SK-N-SH treated with all-trans-retinoic acid at 6 μM for 48 hours (cell line): ENCODE measurements at regions not wholly inside any gene's neighbourhood (a gene's known extent, or its start where the extent isn't known, plus 50 kb on each side); places are given as distances from the start of the nearest gene placed in this dataset.

Source experiments
- GLIS3 ChIP-seq: fragments of 250-450 bp; sonication (Bioruptor Pico); IDR thresholded peaks from 2 replicates; pipeline ENCODE4 v1.5.0; 2020; ENCODE audit warnings: mild to moderate bottlenecking, moderate library complexity
- ZFP3 ChIP-seq: fragments of 250-450 bp; sonication (Bioruptor Pico); IDR thresholded peaks from 2 replicates; pipeline ENCODE4 v1.5.0; 2020; ENCODE audit warnings: mild to moderate bottlenecking, moderate library complexity
- TF ChIP-seq, protein P1 (sequence below): fragments of 250-450 bp; sonication (Bioruptor Pico); IDR thresholded peaks from 2 replicates; pipeline ENCODE4 v1.8.0; 2020; ENCODE audit warnings: mild to moderate bottlenecking, moderate library complexity, borderline replicate concordance
- TF ChIP-seq, protein P2 (sequence below): fragments of 250-450 bp; sonication (Bioruptor Pico); IDR thresholded peaks from 2 replicates; pipeline ENCODE4 v1.5.0; 2020; ENCODE audit warnings: mild to moderate bottlenecking, moderate library complexity

DNA sequence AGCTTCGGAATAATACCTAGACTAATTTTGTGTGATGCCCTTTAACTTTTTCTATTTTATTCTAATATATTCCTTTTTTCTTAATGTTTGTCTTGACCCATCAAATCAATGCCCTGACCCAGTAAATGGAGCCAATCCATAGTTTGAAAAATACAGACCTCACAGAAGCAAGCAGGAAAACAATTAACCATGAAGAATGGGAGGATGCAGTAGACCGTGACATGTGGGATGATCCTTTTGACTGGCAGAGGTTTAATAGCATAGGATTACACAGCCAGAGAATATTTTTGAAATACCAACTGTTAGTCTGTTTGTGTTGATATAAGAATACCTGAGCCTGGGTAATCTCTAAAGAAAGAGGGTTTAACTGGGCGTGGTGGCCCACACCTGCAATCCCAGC lies 142.6 kb upstream of the NEBL start:
- TF ChIP-seq, protein P1, sequence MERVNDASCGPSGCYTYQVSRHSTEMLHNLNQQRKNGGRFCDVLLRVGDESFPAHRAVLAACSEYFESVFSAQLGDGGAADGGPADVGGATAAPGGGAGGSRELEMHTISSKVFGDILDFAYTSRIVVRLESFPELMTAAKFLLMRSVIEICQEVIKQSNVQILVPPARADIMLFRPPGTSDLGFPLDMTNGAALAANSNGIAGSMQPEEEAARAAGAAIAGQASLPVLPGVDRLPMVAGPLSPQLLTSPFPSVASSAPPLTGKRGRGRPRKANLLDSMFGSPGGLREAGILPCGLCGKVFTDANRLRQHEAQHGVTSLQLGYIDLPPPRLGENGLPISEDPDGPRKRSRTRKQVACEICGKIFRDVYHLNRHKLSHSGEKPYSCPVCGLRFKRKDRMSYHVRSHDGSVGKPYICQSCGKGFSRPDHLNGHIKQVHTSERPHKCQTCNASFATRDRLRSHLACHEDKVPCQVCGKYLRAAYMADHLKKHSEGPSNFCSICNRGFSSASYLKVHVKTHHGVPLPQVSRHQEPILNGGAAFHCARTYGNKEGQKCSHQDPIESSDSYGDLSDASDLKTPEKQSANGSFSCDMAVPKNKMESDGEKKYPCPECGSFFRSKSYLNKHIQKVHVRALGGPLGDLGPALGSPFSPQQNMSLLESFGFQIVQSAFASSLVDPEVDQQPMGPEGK (CRISPR knock-in tag), result no peak
- no peak for TF ChIP-seq ZFP3 (CRISPR knock-in tag)
- TF ChIP-seq GLIS3 (CRISPR knock-in tag), result no peak
- TF ChIP-seq, protein P2, sequence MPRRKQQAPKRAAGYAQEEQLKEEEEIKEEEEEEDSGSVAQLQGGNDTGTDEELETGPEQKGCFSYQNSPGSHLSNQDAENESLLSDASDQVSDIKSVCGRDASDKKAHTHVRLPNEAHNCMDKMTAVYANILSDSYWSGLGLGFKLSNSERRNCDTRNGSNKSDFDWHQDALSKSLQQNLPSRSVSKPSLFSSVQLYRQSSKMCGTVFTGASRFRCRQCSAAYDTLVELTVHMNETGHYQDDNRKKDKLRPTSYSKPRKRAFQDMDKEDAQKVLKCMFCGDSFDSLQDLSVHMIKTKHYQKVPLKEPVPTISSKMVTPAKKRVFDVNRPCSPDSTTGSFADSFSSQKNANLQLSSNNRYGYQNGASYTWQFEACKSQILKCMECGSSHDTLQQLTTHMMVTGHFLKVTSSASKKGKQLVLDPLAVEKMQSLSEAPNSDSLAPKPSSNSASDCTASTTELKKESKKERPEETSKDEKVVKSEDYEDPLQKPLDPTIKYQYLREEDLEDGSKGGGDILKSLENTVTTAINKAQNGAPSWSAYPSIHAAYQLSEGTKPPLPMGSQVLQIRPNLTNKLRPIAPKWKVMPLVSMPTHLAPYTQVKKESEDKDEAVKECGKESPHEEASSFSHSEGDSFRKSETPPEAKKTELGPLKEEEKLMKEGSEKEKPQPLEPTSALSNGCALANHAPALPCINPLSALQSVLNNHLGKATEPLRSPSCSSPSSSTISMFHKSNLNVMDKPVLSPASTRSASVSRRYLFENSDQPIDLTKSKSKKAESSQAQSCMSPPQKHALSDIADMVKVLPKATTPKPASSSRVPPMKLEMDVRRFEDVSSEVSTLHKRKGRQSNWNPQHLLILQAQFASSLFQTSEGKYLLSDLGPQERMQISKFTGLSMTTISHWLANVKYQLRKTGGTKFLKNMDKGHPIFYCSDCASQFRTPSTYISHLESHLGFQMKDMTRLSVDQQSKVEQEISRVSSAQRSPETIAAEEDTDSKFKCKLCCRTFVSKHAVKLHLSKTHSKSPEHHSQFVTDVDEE (CRISPR knock-in tag), result no peak
